Choroid plexus epithelial cell (primary cell): ENCODE measurements at regions not wholly inside any gene's neighbourhood (a gene's known extent, or its start where the extent isn't known, plus 50 kb on each side); places are given as distances from the start of the nearest gene placed in this dataset.

Experiments used
- DNase-seq: peaks from one replicate; pipeline ENCODE4 v3.0.0-alpha.2; 2010; ENCODE audit warnings: low read depth
- H3K4me3 ChIP-seq: 2 replicates; pipeline ENCODE4 v1.5.1; 2011; ENCODE audit warnings: low read depth, mild to moderate bottlenecking, control low read depth, low read length, moderate library complexity
- TF ChIP-seq, protein P1 (sequence below): conservative IDR thresholded peaks from 2 replicates; pipeline ENCODE4 v1.5.1; 2011; ENCODE audit warnings: low read depth, mild to moderate bottlenecking, control low read depth, inconsistent platforms, low read length, moderate library complexity

GRCh38 chr20:58058421-58059259 is 169.8 kb downstream of the ANKRD60 start:
- DNase-seq = no peak
- TF ChIP-seq, protein P1, sequence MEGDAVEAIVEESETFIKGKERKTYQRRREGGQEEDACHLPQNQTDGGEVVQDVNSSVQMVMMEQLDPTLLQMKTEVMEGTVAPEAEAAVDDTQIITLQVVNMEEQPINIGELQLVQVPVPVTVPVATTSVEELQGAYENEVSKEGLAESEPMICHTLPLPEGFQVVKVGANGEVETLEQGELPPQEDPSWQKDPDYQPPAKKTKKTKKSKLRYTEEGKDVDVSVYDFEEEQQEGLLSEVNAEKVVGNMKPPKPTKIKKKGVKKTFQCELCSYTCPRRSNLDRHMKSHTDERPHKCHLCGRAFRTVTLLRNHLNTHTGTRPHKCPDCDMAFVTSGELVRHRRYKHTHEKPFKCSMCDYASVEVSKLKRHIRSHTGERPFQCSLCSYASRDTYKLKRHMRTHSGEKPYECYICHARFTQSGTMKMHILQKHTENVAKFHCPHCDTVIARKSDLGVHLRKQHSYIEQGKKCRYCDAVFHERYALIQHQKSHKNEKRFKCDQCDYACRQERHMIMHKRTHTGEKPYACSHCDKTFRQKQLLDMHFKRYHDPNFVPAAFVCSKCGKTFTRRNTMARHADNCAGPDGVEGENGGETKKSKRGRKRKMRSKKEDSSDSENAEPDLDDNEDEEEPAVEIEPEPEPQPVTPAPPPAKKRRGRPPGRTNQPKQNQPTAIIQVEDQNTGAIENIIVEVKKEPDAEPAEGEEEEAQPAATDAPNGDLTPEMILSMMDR = no peak
- H3K4me3 ChIP-seq = no peak overlapping the region

DNA sequence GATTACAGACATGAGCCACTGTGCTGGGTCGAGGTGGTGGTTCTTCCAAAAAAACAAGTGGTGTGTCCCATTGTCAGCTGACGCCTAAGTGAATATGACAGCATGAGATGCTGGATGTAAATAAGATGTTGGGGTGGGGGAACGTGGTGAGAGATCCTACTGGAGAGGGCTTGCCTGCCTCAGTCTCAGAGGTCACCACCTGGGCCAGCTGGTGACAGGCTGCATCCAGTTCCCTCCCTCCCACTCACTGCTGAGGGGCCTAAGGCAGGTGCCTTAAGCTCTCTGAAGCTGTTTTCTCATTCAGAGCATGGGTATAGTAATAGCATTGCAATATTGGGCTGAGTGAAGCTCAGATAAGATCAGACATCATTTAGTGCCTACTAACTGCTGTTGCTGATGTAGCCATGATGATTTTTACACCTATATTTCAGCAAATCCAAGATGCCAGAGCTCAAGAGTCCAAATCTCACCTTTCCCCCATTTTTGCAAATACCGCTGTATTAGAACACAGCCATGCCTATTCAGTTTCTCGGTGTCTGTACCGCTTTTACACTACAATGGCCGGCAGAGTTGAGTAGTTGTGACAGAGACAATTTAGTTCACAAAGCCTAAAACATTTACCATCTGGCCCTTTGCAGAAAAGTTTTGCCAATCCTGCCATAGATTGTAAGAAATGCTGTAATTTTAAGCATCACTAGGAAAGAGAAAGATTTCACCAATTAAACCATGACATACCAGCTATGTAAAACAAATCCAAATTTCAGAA is 171.3 kb downstream of the ANKRD60 start:
- H3K4me3 ChIP-seq = no peak overlapping the region
- TF ChIP-seq, protein P1 = no peak
- no peak for DNase-seq

- TF ChIP-seq, protein P1 = no peak
- DNase-seq = no peak
- no peak overlapping the region for H3K4me3 ChIP-seq
These were observed 172.3 kb downstream of the ANKRD60 start for GRCh38 chr20:58056021-58056591.

GRCh38 chr20:58054780-58055373 is 173.6 kb downstream of the ANKRD60 start:
- peak; percentile 4 for DNase-seq
- H3K4me3 ChIP-seq = no peak overlapping the region
- TF ChIP-seq, protein P1 = no peak

DNA sequence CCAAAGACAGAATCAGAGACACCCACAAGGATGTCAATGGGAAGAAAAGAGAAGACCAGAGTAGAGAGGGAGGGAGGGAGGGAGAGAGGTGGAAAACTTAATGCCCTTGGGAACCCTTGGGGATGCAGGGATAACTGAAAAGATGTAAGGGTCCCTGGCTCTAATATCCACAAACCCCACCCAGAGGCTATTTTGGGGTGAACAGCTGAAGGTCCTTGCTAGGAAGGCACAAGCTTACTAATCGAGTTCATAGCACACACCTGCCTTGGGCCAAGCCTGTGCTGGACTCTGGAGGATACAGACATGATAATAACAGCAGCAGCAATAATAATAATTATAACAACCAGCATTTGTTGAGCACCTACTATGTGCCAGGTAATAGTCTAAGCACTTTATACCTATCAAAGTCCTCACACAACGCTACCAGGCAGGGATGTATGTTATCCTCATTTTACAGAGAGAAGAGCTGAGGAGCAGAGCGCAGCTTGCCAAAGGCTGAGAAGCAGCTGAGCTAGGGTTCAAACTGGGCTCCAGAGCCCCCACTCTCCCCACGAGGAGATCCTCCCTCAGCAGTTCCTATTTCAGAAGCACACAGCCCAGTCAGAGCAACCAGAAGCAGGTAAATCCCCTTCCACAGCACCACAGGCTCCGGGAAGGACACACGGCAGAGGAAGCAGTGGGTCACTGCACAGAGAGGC is 174.2 kb downstream of the ANKRD60 start:
- no peak for DNase-seq
- TF ChIP-seq, protein P1 = no peak
- H3K4me3 ChIP-seq = no peak overlapping the region

GRCh38 chr20:58053391-58054055 is 174.9 kb downstream of the ANKRD60 start:
- no peak overlapping the region for H3K4me3 ChIP-seq
- no peak for DNase-seq
- TF ChIP-seq, protein P1 = no peak
